Karpas-422 (cell line): ENCODE measurements at regions not wholly inside any gene's neighbourhood (a gene's known extent, or its start where the extent isn't known, plus 50 kb on each side); places are given as distances from the start of the nearest gene placed in this dataset.

ENCODE experiments used
- DNase-seq: peaks from one replicate; pipeline ENCODE4 v3.0.0-alpha.2; 2015
- H2AFZ ChIP-seq: fragments of 200-600 bp; sonication (generic); 2 replicates; pipeline ENCODE4 v1.6.1; 2014; ENCODE audit warnings: antibody characterized with exemption, low read length, mixed read lengths
- H3K27ac ChIP-seq: fragments of 200-600 bp; sonication (generic); 2 replicates; pipeline ENCODE4 v1.5.1; 2014; ENCODE audit warnings: mild to moderate bottlenecking, low read length, moderate library complexity
- H3K27me3 ChIP-seq: fragments of 200-600 bp; sonication (generic); 2 replicates; pipeline ENCODE4 v1.6.1; 2014; ENCODE audit warnings: low read length, mixed read lengths
- H3K36me3 ChIP-seq: fragments of 200-600 bp; sonication (generic); 2 replicates; pipeline ENCODE4 v1.6.1; 2014; ENCODE audit warnings: low read length, mixed read lengths; ENCODE audit not compliant: insufficient read depth
- H3K4me1 ChIP-seq: fragments of 200-600 bp; sonication (generic); 2 replicates; pipeline ENCODE4 v1.6.1; 2014; ENCODE audit warnings: mild to moderate bottlenecking, low read length, mixed read lengths
- H3K4me2 ChIP-seq: fragments of 200-600 bp; sonication (generic); 2 replicates; pipeline ENCODE4 v1.6.1; 2014; ENCODE audit warnings: low read length, low read depth, mild to moderate bottlenecking; ENCODE audit not compliant: poor library complexity, severe bottlenecking
- H3K4me3 ChIP-seq: fragments of 200-600 bp; sonication (generic); 2 replicates; pipeline ENCODE4 v1.5.1; 2014; ENCODE audit warnings: mild to moderate bottlenecking, antibody characterized with exemption, low read length, mixed read lengths
- H3K79me2 ChIP-seq: fragments of 200-600 bp; sonication (generic); 2 replicates; pipeline ENCODE4 v1.6.1; 2014; ENCODE audit warnings: mild to moderate bottlenecking, low read length, mixed read lengths
- H3K9ac ChIP-seq: fragments of 200-600 bp; sonication (generic); 2 replicates; pipeline ENCODE4 v1.6.0; 2014; ENCODE audit warnings: low read length
- H3K9me2 ChIP-seq: fragments of 200-600 bp; sonication (generic), shearing (Covaris generic); replicated peaks from 2 replicates; pipeline ENCODE4 v1.6.0; 2014; ENCODE audit warnings: mild to moderate bottlenecking, low read length, moderate library complexity; ENCODE audit not compliant: insufficient read depth
- H3K9me3 ChIP-seq: fragments of 300-700, 200-600 bp; sonication (generic); 2 replicates; pipeline ENCODE4 v1.6.1; 2014; ENCODE audit warnings: low read length, mixed read lengths
- H4K20me1 ChIP-seq: fragments of 200-600 bp; sonication (generic); 2 replicates; pipeline ENCODE4 v1.6.1; 2014; ENCODE audit warnings: mild to moderate bottlenecking, antibody characterized with exemption, low read length, low read depth; ENCODE audit not compliant: insufficient read depth

GRCh38 chr3:99332718-99333117 is 305.7 kb upstream of the COL8A1 start:
- Histone ChIP-seq H3K4me2 (no peak overlapping the region), H3K9me2 (no peaks in the 10 kb centered on the region), H4K20me1 (no peaks in the 10 kb centered on the region), H3K27ac (no peak overlapping the region), H3K9me3 (no peaks in the 10 kb centered on the region), H3K4me1 (no peaks in the 10 kb centered on the region), H3K27me3 (no peaks in the 10 kb centered on the region), H3K36me3 (no peaks in the 10 kb centered on the region), H2AFZ (no peak overlapping the region), H3K9ac (no peak overlapping the region), H3K79me2 (no peaks in the 10 kb centered on the region), H3K4me3 (no peak overlapping the region)
- DNase-seq, result no peak

- Histone ChIP-seq H3K4me2 (no peak overlapping the region), H3K4me1 (no peaks in the 10 kb centered on the region), H3K4me3 (no peak overlapping the region), H2AFZ (no peak overlapping the region), H4K20me1 (no peaks in the 10 kb centered on the region), H3K9ac (no peak overlapping the region), H3K9me3 (no peaks in the 10 kb centered on the region), H3K79me2 (no peaks in the 10 kb centered on the region), H3K27ac (no peak overlapping the region), H3K9me2 (no peaks in the 10 kb centered on the region), H3K27me3 (no peaks in the 10 kb centered on the region), H3K36me3 (no peaks in the 10 kb centered on the region)
- no peak for DNase-seq
Measured at GRCh38 chr3:99332276-99332675, 306.1 kb upstream of the COL8A1 start.

DNA sequence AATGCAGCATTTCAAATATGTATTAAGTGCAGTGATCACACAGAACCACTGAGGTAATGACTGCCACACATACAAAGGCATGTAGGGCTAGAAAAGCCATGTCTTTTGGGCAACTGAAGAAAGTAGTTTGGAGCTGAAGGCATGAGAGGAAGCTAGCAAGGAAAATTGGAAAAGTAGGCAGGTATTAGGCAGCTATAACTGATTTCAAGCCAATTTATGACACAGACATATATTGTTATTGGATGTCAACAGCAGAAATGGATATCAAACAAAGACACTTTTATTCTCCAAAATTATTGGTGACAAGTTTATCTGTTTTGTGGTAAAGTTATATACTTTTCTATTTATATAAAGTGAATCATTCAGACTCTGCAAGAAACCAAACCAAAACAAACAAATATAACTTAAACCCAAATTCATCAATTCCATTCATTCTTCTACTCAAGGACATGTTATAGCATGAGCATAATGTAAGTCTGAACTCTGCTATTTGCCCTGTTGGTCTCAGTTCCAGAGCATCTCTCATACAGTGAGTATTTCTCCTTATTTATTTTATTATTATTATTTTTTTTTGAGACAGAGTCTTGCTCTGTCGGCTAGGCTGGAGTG is 307.4 kb upstream of the COL8A1 start:
- H3K9me3 ChIP-seq, result no peaks in the 10 kb centered on the region
- H3K79me2 ChIP-seq, result no peaks in the 10 kb centered on the region
- DNase-seq, result no peak
- H3K9me2 ChIP-seq, result no peaks in the 10 kb centered on the region
- H3K9ac ChIP-seq, result no peak overlapping the region
- no peak overlapping the region for H3K27ac ChIP-seq
- H3K27me3 ChIP-seq, result no peaks in the 10 kb centered on the region
- H2AFZ ChIP-seq, result no peak overlapping the region
- H4K20me1 ChIP-seq, result no peaks in the 10 kb centered on the region
- H3K4me3 ChIP-seq, result no peak overlapping the region
- no peaks in the 10 kb centered on the region for H3K4me1 ChIP-seq
- no peaks in the 10 kb centered on the region for H3K36me3 ChIP-seq
- H3K4me2 ChIP-seq, result no peak overlapping the region

- Histone ChIP-seq H3K36me3 (no peaks in the 10 kb centered on the region), H3K4me3 (no peak overlapping the region), H3K9me3 (no peaks in the 10 kb centered on the region), H3K27me3 (no peaks in the 10 kb centered on the region), H3K4me2 (no peak overlapping the region), H3K4me1 (no peaks in the 10 kb centered on the region), H2AFZ (no peak overlapping the region), H3K27ac (no peak overlapping the region), H3K9me2 (no peaks in the 10 kb centered on the region), H4K20me1 (no peaks in the 10 kb centered on the region), H3K9ac (no peak overlapping the region), H3K79me2 (no peaks in the 10 kb centered on the region)
- DNase-seq, result no peak
Measured at GRCh38 chr3:99330281-99330680, 308.1 kb upstream of the COL8A1 start.

DNA sequence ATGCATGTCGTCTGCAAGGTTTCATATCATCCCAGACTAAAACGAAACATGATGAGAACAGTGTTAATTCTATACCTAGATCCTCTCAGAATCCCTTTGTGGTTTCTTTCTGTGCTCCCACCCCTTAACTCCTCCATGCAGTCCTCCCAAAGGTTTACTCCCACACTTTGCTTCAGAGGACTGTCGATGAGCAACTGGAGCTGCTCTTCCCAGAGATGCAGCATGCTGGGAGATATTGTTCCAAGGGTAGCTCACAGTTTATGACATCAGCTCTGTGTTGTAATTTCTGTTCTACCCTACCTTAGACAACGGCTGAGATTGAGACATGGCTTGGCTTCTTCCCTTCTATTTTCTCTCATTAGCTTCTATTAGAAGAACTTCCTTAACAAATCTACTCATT is 313.0 kb upstream of the COL8A1 start:
- H3K27ac ChIP-seq, result no peak overlapping the region
- no peaks in the 10 kb centered on the region for H3K36me3 ChIP-seq
- H3K9me2 ChIP-seq, result no peaks in the 10 kb centered on the region
- no peak overlapping the region for H3K4me3 ChIP-seq
- no peak overlapping the region for H3K4me2 ChIP-seq
- H3K9me3 ChIP-seq, result no peaks in the 10 kb centered on the region
- H4K20me1 ChIP-seq, result no peaks in the 10 kb centered on the region
- no peak overlapping the region for H2AFZ ChIP-seq
- no peak overlapping the region for H3K9ac ChIP-seq
- no peak for DNase-seq
- no peaks in the 10 kb centered on the region for H3K27me3 ChIP-seq
- H3K79me2 ChIP-seq, result no peaks in the 10 kb centered on the region
- H3K4me1 ChIP-seq, result no peaks in the 10 kb centered on the region

DNA sequence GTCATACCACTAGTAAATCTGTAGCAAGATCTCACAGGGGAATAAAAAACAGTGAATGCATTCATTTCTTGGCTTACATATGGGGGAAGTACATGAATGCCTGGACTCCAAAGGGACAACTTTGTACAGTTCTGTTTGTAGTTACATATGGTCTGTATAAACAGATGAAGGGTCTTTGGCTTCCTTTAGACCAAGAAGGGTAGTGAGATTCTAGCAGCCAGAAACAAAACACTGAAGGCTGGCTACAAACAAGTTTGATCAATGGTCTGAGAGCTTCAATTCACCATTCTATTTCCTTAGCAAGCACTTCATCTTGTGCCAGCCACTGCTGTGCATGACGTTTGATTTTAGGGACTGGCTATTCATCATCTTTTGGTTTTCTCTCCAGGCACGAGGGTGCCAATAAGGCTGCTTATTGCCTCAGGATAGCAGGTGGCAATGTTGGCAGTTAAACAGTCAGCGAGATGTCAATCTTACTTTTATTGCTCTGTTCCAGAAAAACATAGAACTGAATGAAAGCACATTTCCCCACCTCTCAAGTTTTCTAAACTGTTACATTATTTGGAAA is 313.7 kb upstream of the COL8A1 start:
- Histone ChIP-seq H4K20me1 (no peaks in the 10 kb centered on the region), H3K36me3 (no peaks in the 10 kb centered on the region), H3K27ac (no peak overlapping the region), H3K9me2 (no peaks in the 10 kb centered on the region), H3K4me2 (no peak overlapping the region), H3K9ac (no peak overlapping the region), H3K4me1 (no peaks in the 10 kb centered on the region), H3K9me3 (no peaks in the 10 kb centered on the region), H3K4me3 (no peak overlapping the region), H3K27me3 (no peaks in the 10 kb centered on the region), H2AFZ (no peak overlapping the region), H3K79me2 (no peaks in the 10 kb centered on the region)
- no peak for DNase-seq

DNA sequence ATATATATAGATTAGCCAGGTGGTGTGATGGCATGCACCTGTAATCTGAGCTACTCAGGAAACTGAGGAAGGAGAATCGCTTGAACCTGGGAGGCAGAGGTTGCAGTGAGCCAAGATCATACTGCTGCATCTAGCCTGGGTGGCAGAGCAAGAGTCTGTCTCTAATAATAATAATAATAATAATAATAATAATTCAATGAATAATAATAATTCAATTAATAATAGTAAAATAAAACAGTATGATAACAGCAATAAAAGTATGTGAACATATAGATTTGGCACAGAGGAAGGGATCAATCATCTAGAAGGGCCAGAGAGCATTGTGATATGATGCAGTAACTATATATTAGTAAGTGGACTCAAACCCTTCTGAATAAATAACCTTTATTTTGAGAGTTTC is 314.5 kb upstream of the COL8A1 start:
- no peaks in the 10 kb centered on the region for H3K9me3 ChIP-seq
- H3K9ac ChIP-seq, result no peak overlapping the region
- H3K4me1 ChIP-seq, result no peaks in the 10 kb centered on the region
- no peaks in the 10 kb centered on the region for H3K27me3 ChIP-seq
- H3K36me3 ChIP-seq, result no peaks in the 10 kb centered on the region
- no peaks in the 10 kb centered on the region for H3K9me2 ChIP-seq
- H3K79me2 ChIP-seq, result no peaks in the 10 kb centered on the region
- no peak overlapping the region for H3K4me2 ChIP-seq
- no peak overlapping the region for H3K27ac ChIP-seq
- H4K20me1 ChIP-seq, result no peaks in the 10 kb centered on the region
- DNase-seq, result no peak
- no peak overlapping the region for H2AFZ ChIP-seq
- no peak overlapping the region for H3K4me3 ChIP-seq

- Histone ChIP-seq H3K36me3 (no peaks in the 10 kb centered on the region), H2AFZ (no peak overlapping the region), H4K20me1 (no peaks in the 10 kb centered on the region), H3K9ac (no peak overlapping the region), H3K9me2 (no peaks in the 10 kb centered on the region), H3K27ac (no peak overlapping the region), H3K27me3 (no peaks in the 10 kb centered on the region), H3K79me2 (no peaks in the 10 kb centered on the region), H3K4me3 (no peak overlapping the region), H3K9me3 (no peaks in the 10 kb centered on the region), H3K4me2 (no peak overlapping the region), H3K4me1 (no peaks in the 10 kb centered on the region)
- no peak for DNase-seq
Measured at GRCh38 chr3:99322551-99322950, 315.8 kb upstream of the COL8A1 start.
